SU-DHL-6 (cell line): ENCODE measurements at regions not wholly inside any gene's neighbourhood (a gene's known extent, or its start where the extent isn't known, plus 50 kb on each side); places are given as distances from the start of the nearest gene placed in this dataset.

Experiments used
- H2AFZ ChIP-seq: fragments of 200-600 bp; sonication (generic); 2 replicates; pipeline ENCODE4 v1.6.1; 2014; ENCODE audit warnings: low read depth, mild to moderate bottlenecking, moderate library complexity, mixed read lengths, antibody characterized with exemption, low read length; ENCODE audit not compliant: severe bottlenecking
- H3F3A ChIP-seq: fragments of 200-600 bp; shearing (Covaris generic); 2 replicates; pipeline ENCODE4 v1.6.0; 2016; ENCODE audit warnings: antibody characterized with exemption, mild to moderate bottlenecking; ENCODE audit not compliant: insufficient read depth
- H3K27ac ChIP-seq: fragments of 200-600 bp; sonication (generic); 2 replicates; pipeline ENCODE4 v1.5.1; 2016; ENCODE audit warnings: low read depth, mild to moderate bottlenecking, low read length, moderate library complexity, mixed read lengths
- H3K27me3 ChIP-seq: fragments of 200-600 bp; sonication (generic), shearing (Covaris generic); 2 replicates; pipeline ENCODE4 v1.6.0; 2014; ENCODE audit warnings: mild to moderate bottlenecking, low read length
- H3K36me3 ChIP-seq: fragments of 200-600 bp; sonication (generic); 2 replicates; pipeline ENCODE4 v1.6.1; 2014; ENCODE audit warnings: mild to moderate bottlenecking, low read length, mixed read lengths
- H3K4me2 ChIP-seq: fragments of 300-600, 200-600 bp; shearing (Covaris generic), sonication (generic); 2 replicates; pipeline ENCODE4 v1.6.0; 2014; ENCODE audit warnings: low read length, low read depth, mild to moderate bottlenecking; ENCODE audit not compliant: poor library complexity, severe bottlenecking
- H3K4me3 ChIP-seq: fragments of 200-600 bp; sonication (generic); 2 replicates; pipeline ENCODE4 v1.5.1; 2014; ENCODE audit warnings: antibody characterized with exemption, low read length, mild to moderate bottlenecking, mixed read lengths; ENCODE audit not compliant: insufficient read depth, poor library complexity, severe bottlenecking
- H3K79me2 ChIP-seq: fragments of 200-600 bp; sonication (generic); 2 replicates; pipeline ENCODE4 v1.6.1; 2014; ENCODE audit warnings: mild to moderate bottlenecking, low read length, moderate library complexity; ENCODE audit not compliant: insufficient read depth
- H3K9ac ChIP-seq: fragments of 200-600 bp; sonication (generic); 2 replicates; pipeline ENCODE4 v1.7.0; 2014; ENCODE audit warnings: mild to moderate bottlenecking, low read length
- H3K9me2 ChIP-seq: fragments of 200-600 bp; sonication (generic); replicated peaks from 2 replicates; pipeline ENCODE4 v1.6.1; 2014; ENCODE audit warnings: low read length; ENCODE audit not compliant: insufficient read depth
- H3K9me3 ChIP-seq: fragments of 200-600 bp; sonication (generic); 2 replicates; pipeline ENCODE4 v1.6.1; 2014; ENCODE audit warnings: low read length, mixed read lengths; ENCODE audit not compliant: insufficient read depth
- H4K20me1 ChIP-seq: fragments of 200-600 bp; sonication (generic); 2 replicates; pipeline ENCODE4 v1.6.1; 2014; ENCODE audit warnings: low read depth, mild to moderate bottlenecking, antibody characterized with exemption, low read length, moderate library complexity, mixed read lengths
- EZH2phosphoT487 ChIP-seq: fragments of 200-600 bp; sonication (generic), shearing (Covaris generic); conservative IDR thresholded peaks from 2 replicates; pipeline ENCODE4 v1.6.1; 2018; ENCODE audit warnings: mild to moderate bottlenecking, antibody characterized with exemption, low read length, moderate library complexity, mixed read lengths
- TF ChIP-seq, protein P1 (sequence below): fragments of 200-600 bp; sonication (generic); IDR thresholded peaks from one replicate; pipeline ENCODE4 v1.5.1; 2017; ENCODE audit warnings: antibody characterized with exemption, mild to moderate bottlenecking, low read length, moderate library complexity; ENCODE audit not compliant: insufficient read depth, poor library complexity, severe bottlenecking

DNA sequence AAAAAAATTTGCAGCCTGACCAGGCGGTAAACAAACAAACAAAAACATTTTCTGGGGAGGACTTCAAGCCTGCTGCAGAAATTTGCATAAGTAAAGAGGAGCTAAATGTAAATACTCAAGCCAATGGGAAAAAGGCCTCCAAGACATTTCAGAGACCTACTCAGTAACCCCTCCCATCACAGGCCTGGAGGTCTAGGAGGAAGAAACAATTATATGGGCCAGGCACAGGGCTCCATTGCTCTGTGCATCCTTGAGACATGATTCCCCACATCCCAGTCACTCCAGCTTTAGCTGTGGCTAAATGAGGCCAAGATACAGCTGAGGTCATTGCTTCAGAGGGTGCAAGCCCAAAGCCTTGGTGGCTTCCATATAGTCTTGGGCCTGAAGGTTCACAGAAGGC lies 793.4 kb downstream of the SLITRK1 start:
- Histone ChIP-seq H3K36me3 (no peaks in the 10 kb centered on the region), H3K27me3 (no peaks in the 10 kb centered on the region), H3K9me3 (peaks cover 9% of the 10 kb centered on the region; the same call in 1 of the 2 replicates), H3F3A (no peaks in the 10 kb centered on the region), H2AFZ (no peak overlapping the region), H3K79me2 (no peaks in the 10 kb centered on the region), H3K4me2 (no peak overlapping the region), H3K9me2 (no peaks in the 10 kb centered on the region), H4K20me1 (no peaks in the 10 kb centered on the region), H3K4me3 (no peak overlapping the region), H3K9ac (no peak overlapping the region), H3K27ac (no peak overlapping the region)
- no peak for TF ChIP-seq EZH2phosphoT487
- TF ChIP-seq, protein P1, sequence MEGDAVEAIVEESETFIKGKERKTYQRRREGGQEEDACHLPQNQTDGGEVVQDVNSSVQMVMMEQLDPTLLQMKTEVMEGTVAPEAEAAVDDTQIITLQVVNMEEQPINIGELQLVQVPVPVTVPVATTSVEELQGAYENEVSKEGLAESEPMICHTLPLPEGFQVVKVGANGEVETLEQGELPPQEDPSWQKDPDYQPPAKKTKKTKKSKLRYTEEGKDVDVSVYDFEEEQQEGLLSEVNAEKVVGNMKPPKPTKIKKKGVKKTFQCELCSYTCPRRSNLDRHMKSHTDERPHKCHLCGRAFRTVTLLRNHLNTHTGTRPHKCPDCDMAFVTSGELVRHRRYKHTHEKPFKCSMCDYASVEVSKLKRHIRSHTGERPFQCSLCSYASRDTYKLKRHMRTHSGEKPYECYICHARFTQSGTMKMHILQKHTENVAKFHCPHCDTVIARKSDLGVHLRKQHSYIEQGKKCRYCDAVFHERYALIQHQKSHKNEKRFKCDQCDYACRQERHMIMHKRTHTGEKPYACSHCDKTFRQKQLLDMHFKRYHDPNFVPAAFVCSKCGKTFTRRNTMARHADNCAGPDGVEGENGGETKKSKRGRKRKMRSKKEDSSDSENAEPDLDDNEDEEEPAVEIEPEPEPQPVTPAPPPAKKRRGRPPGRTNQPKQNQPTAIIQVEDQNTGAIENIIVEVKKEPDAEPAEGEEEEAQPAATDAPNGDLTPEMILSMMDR, result no peak

DNA sequence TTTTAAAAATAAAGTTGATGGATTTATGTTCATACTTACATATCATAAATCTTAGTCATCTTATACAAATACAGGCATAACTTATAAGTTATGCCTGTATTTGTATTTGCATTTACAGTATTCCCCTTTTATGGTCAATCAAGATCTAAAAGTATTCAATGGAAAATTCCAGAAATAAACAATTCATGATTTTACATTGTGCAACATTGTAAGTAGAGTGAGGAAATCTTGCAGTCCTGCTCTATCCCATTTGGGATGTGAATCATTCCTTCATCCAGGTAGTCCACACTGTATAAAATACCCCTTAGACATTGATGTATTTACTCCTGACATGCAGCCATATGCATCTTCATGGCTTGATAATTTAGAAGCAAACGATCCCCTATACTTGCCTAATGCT lies 795.3 kb downstream of the SLITRK1 start:
- Histone ChIP-seq H3K4me3 (no peak overlapping the region), H2AFZ (no peak overlapping the region), H3K9me3 (peaks cover 9% of the 10 kb centered on the region; the same call in 1 of the 2 replicates), H3K27ac (no peak overlapping the region), H3K9me2 (no peaks in the 10 kb centered on the region), H3K4me2 (no peak overlapping the region), H4K20me1 (no peaks in the 10 kb centered on the region), H3F3A (no peaks in the 10 kb centered on the region), H3K27me3 (no peaks in the 10 kb centered on the region), H3K36me3 (no peaks in the 10 kb centered on the region), H3K9ac (no peak overlapping the region), H3K79me2 (no peaks in the 10 kb centered on the region)
- TF ChIP-seq EZH2phosphoT487, result no peak
- TF ChIP-seq, protein P1, result no peak

DNA sequence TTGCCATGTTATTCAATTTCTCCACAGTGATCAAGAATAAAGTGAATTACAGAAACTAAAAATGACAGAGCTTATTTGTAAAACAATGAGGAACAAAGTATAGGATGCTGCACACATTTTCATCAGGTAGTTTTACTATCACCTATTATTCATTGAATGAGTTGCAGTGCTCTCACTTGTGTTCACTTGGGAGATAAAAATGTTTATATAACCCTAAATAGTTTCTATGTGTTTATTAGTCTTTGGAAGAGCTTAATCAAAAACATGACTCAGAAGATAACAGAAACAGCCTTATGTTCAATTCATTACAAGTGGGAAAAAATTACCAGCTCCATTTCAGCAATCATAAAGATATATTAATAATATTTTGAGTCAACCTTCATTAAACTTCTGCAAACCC lies 796.2 kb downstream of the SLITRK1 start:
- H3K27ac ChIP-seq, result no peak overlapping the region
- no peaks in the 10 kb centered on the region for H3F3A ChIP-seq
- H3K4me2 ChIP-seq, result no peak overlapping the region
- no peak overlapping the region for H3K4me3 ChIP-seq
- H3K79me2 ChIP-seq, result no peaks in the 10 kb centered on the region
- peaks cover 9% of the 10 kb centered on the region; the same call in 1 of the 2 replicates for H3K9me3 ChIP-seq
- H3K9ac ChIP-seq, result no peak overlapping the region
- no peaks in the 10 kb centered on the region for H3K27me3 ChIP-seq
- no peaks in the 10 kb centered on the region for H4K20me1 ChIP-seq
- H2AFZ ChIP-seq, result no peak overlapping the region
- no peaks in the 10 kb centered on the region for H3K36me3 ChIP-seq
- no peaks in the 10 kb centered on the region for H3K9me2 ChIP-seq
- TF ChIP-seq, protein P1, result no peak
- TF ChIP-seq EZH2phosphoT487, result no peak
